ENCODE measurements at regions not wholly inside any gene's neighbourhood (a gene's known extent, or its start where the extent isn't known, plus 50 kb on each side); places are given as distances from the start of the nearest gene placed in this dataset.

DNA sequence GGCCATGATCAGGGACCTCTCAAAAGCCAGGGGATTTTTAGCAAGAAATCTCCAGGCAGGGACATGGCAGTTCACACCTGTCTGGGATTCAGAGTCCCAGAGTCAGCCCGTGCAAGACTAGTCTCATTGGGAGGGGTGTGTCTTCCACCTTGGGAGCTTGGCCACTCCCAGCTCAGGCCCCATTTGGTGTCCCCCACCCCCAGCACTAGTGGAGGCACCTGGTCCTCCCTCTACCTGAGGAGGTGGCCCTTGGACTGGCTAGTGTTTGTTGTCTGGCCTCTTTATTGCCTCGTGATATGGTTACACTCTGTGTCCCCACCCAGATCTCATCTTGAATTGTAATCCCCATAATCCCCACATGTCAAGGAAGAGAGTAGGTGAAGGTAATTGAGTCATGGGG lies 140.8 kb upstream of the PHACTR3 start:
- no peak for TF ChIP-seq SP1 (CRISPR knock-in tag; IDR thresholded peaks at IDR 0.05)
- TF ChIP-seq, protein P1, sequence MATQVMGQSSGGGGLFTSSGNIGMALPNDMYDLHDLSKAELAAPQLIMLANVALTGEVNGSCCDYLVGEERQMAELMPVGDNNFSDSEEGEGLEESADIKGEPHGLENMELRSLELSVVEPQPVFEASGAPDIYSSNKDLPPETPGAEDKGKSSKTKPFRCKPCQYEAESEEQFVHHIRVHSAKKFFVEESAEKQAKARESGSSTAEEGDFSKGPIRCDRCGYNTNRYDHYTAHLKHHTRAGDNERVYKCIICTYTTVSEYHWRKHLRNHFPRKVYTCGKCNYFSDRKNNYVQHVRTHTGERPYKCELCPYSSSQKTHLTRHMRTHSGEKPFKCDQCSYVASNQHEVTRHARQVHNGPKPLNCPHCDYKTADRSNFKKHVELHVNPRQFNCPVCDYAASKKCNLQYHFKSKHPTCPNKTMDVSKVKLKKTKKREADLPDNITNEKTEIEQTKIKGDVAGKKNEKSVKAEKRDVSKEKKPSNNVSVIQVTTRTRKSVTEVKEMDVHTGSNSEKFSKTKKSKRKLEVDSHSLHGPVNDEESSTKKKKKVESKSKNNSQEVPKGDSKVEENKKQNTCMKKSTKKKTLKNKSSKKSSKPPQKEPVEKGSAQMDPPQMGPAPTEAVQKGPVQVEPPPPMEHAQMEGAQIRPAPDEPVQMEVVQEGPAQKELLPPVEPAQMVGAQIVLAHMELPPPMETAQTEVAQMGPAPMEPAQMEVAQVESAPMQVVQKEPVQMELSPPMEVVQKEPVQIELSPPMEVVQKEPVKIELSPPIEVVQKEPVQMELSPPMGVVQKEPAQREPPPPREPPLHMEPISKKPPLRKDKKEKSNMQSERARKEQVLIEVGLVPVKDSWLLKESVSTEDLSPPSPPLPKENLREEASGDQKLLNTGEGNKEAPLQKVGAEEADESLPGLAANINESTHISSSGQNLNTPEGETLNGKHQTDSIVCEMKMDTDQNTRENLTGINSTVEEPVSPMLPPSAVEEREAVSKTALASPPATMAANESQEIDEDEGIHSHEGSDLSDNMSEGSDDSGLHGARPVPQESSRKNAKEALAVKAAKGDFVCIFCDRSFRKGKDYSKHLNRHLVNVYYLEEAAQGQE (IDR thresholded peaks at IDR 0.05; ENCODE audit: borderline replicate concordance) = no peak
- TF ChIP-seq, protein P1 (CRISPR knock-in tag; IDR thresholded peaks at IDR 0.05; ENCODE audit: low read depth) = no peak
- TF ChIP-seq BRCA1 (IDR thresholded peaks at IDR 0.05) = no peak
- TF ChIP-seq BRCA1 (CRISPR knock-in tag; IDR thresholded peaks at IDR 0.05) = no peak
- no peak for TF ChIP-seq TARDBP (IDR thresholded peaks at IDR 0.05)
- TF ChIP-seq ZNF644 (tag; IDR thresholded peaks at IDR 0.05; ENCODE audit: low read depth) = no peak
- no peak for TF ChIP-seq EGR1 (conservative IDR thresholded peaks at IDR 0.05)
- TF ChIP-seq CHD1 (IDR thresholded peaks at IDR 0.05; ENCODE audit: low read length) = no peak
- TF ChIP-seq JUNB (CRISPR knock-in tag; conservative IDR thresholded peaks at IDR 0.05) = no peak
- TF ChIP-seq, protein P2, sequence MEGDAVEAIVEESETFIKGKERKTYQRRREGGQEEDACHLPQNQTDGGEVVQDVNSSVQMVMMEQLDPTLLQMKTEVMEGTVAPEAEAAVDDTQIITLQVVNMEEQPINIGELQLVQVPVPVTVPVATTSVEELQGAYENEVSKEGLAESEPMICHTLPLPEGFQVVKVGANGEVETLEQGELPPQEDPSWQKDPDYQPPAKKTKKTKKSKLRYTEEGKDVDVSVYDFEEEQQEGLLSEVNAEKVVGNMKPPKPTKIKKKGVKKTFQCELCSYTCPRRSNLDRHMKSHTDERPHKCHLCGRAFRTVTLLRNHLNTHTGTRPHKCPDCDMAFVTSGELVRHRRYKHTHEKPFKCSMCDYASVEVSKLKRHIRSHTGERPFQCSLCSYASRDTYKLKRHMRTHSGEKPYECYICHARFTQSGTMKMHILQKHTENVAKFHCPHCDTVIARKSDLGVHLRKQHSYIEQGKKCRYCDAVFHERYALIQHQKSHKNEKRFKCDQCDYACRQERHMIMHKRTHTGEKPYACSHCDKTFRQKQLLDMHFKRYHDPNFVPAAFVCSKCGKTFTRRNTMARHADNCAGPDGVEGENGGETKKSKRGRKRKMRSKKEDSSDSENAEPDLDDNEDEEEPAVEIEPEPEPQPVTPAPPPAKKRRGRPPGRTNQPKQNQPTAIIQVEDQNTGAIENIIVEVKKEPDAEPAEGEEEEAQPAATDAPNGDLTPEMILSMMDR (IDR thresholded peaks at IDR 0.05 in 2 of 3, conservative IDR thresholded peaks at IDR 0.05 in 1 of 3; ENCODE audit: insufficient read depth in 2 of 3, low read depth in 1 of 3, low read length in 3 of 3) = no peak
- no peak for TF ChIP-seq XRCC3 (IDR thresholded peaks at IDR 0.05)
- no peak for TF ChIP-seq NONO (IDR thresholded peaks at IDR 0.05; ENCODE audit: low read depth in 2 of 2, low read length in 1 of 2)
- TF ChIP-seq POLR2A (conservative IDR thresholded peaks at IDR 0.05) = no peak

All from K562 (cell line).